ENCODE measurements at regions not wholly inside any gene's neighbourhood (a gene's known extent, or its start where the extent isn't known, plus 50 kb on each side); places are given as distances from the start of the nearest gene placed in this dataset.

GRCh38 chr3:36318621-36319200 is 61.6 kb upstream of the STAC start:
- ChIA-PET CTCF (interaction anchor here (0.8 to 1.8 kb wide), 2 partner anchors 12 to 16 kb away, joined by 3 to 4 read pairs; no protein-coding TSS in a partner anchor), POLR2A (no interaction called here)
- Histone ChIP-seq H2AFZ (ENCODE audit: low read depth) (no peak overlapping the region), H3K9ac (no peak overlapping the region), H3K4me2 (no peak overlapping the region), H4K20me1 (ENCODE audit: insufficient read depth) (no peaks in the 10 kb centered on the region), H3K27ac (ENCODE audit: low read depth in 2 of 2, low read length in 1 of 2) (no peak overlapping the region), H3K4me3 (ENCODE audit: low read depth in 2 of 2, low read length in 1 of 2) (no peak overlapping the region), H3K36me3 (replicated peaks in 1 of 2; ENCODE audit: control insufficient read depth in 1 of 2, insufficient read depth in 2 of 2, low read length in 1 of 2) (no peaks in the 10 kb centered on the region), H3K4me1 (ENCODE audit: control insufficient read depth in 1 of 2, insufficient read depth in 2 of 2, low read depth in 1 of 2, low read length in 1 of 2) (no peaks in the 10 kb centered on the region), H3K9me3 (0 out of 2 replicates have a peak, but pooled peaks cover 5% of the 10 kb centered on the region), H3K9me2 (no peaks in the 10 kb centered on the region), H3K27me3 (ENCODE audit: insufficient read depth) (no peaks in the 10 kb centered on the region), H3F3A (replicated peaks; ENCODE audit: insufficient read depth) (no peaks in the 10 kb centered on the region), H3K79me2 (ENCODE audit: insufficient read depth) (no peaks in the 10 kb centered on the region)
- WGBS (ENCODE audit: low lambda C conversion rate), result 57% methylated on average over 3 of the region's 3 CpGs
- TF ChIP-seq, protein P1, sequence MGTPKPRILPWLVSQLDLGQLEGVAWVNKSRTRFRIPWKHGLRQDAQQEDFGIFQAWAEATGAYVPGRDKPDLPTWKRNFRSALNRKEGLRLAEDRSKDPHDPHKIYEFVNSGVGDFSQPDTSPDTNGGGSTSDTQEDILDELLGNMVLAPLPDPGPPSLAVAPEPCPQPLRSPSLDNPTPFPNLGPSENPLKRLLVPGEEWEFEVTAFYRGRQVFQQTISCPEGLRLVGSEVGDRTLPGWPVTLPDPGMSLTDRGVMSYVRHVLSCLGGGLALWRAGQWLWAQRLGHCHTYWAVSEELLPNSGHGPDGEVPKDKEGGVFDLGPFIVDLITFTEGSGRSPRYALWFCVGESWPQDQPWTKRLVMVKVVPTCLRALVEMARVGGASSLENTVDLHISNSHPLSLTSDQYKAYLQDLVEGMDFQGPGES (IDR thresholded peaks at IDR 0.05; ENCODE audit: low read depth, low read length), result no peak
- TF ChIP-seq ZBTB33 (IDR thresholded peaks at IDR 0.05; ENCODE audit: borderline replicate concordance, low read depth) (no peak), EZH2phosphoT487 (IDR thresholded peaks at IDR 0.05; ENCODE audit: borderline replicate concordance, low read depth) (no peak), EP300 (IDR thresholded peaks at IDR 0.05; ENCODE audit: borderline replicate concordance in 1 of 2, low read depth in 1 of 2, low read length in 1 of 2) (no peak), NRF1 (IDR thresholded peaks at IDR 0.05; ENCODE audit: low read depth, low read length) (no peak), TAF1 (IDR thresholded peaks at IDR 0.05; ENCODE audit: borderline replicate concordance, low read depth, low read length) (no peak), GABPA (IDR thresholded peaks at IDR 0.05; ENCODE audit: low read depth) (no peak), REST (IDR thresholded peaks at IDR 0.05; ENCODE audit: low read depth, low read length) (no peak), RCOR1 (IDR thresholded peaks at IDR 0.05; ENCODE audit: low read length) (no peak)
- TF ChIP-seq, protein P2, sequence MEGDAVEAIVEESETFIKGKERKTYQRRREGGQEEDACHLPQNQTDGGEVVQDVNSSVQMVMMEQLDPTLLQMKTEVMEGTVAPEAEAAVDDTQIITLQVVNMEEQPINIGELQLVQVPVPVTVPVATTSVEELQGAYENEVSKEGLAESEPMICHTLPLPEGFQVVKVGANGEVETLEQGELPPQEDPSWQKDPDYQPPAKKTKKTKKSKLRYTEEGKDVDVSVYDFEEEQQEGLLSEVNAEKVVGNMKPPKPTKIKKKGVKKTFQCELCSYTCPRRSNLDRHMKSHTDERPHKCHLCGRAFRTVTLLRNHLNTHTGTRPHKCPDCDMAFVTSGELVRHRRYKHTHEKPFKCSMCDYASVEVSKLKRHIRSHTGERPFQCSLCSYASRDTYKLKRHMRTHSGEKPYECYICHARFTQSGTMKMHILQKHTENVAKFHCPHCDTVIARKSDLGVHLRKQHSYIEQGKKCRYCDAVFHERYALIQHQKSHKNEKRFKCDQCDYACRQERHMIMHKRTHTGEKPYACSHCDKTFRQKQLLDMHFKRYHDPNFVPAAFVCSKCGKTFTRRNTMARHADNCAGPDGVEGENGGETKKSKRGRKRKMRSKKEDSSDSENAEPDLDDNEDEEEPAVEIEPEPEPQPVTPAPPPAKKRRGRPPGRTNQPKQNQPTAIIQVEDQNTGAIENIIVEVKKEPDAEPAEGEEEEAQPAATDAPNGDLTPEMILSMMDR (IDR thresholded peaks at IDR 0.05), result no peak
- no peak for DNase-seq
